ENCODE measurements at regions not wholly inside any gene's neighbourhood (a gene's known extent, or its start where the extent isn't known, plus 50 kb on each side); places are given as distances from the start of the nearest gene placed in this dataset.
"Not testable (repeated sequence)": the region's sequence is repeated elsewhere in the genome, so short reads cannot be mapped to it uniquely, and the experiment has no call there.

DNA sequence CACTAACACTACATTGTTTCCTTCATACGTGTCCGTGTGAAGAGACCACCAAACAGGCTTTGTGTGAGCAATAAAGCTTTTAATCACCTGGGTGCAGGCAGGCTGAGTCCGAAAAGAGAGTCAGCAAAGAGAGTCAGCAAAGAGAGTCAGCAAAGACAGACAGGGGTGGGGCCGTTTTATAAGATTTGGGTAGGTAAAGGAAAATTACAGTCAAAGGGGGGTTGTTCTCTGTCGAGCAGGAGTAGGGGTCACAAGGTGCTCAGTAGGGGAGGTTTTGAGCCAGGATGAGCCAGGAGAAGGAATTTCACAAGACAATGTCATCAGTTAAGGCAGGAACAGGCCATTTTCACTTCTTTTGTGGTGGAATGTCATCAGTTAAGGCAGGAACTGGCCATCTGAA lies 1226.2 kb downstream of the OTOL1 start:
- SMC1A ChIA-PET (ENCODE audit: uncharacterized antibody, unreplicated experiment); H3K27ac ChIP-seq (ENCODE audit: control insufficient read depth, insufficient read depth); H3K4me3 ChIP-seq; H4K20me1 ChIP-seq (ENCODE audit: control insufficient read depth, insufficient read depth); H3K4me1 ChIP-seq (ENCODE audit: control insufficient read depth, insufficient read depth, low read length); H2AFZ ChIP-seq (ENCODE audit: control insufficient read depth, low read depth, low read length); POLR2A ChIA-PET; RAD21 ChIA-PET (ENCODE audit: unreplicated experiment); DNase-seq (ENCODE audit: low read depth, low spot score); intact Hi-C loops (cut with micrococcal nuclease; ENCODE audit: unreplicated experiment); CTCF ChIA-PET; H3K9ac ChIP-seq (ENCODE audit: control insufficient read depth, insufficient read depth, low read length); H3K4me2 ChIP-seq (ENCODE audit: control insufficient read depth, insufficient read depth); H3K9me3 ChIP-seq (replicated peaks; ENCODE audit: control insufficient read depth, insufficient read depth, low read length); H3K27me3 ChIP-seq (replicated peaks in 1 of 2; ENCODE audit: control insufficient read depth in 2 of 2, insufficient read depth in 2 of 2, low read length in 1 of 2); ATAC-seq; BruUV-seq (replicated peaks); in situ Hi-C loops (cut with MboI); H3K79me2 ChIP-seq (ENCODE audit: control insufficient read depth, insufficient read depth, low read length); FAIRE-seq; H3K36me3 ChIP-seq (ENCODE audit: control insufficient read depth in 2 of 2, insufficient read depth in 2 of 2, low read length in 1 of 2): not testable (repeated sequence)
- WGBS (ENCODE audit: insufficient coverage, insufficient replicate concordance, low lambda C conversion rate, missing lambda C conversion rate): 36% methylated on average over 5 of the region's 5 CpGs

DNA sequence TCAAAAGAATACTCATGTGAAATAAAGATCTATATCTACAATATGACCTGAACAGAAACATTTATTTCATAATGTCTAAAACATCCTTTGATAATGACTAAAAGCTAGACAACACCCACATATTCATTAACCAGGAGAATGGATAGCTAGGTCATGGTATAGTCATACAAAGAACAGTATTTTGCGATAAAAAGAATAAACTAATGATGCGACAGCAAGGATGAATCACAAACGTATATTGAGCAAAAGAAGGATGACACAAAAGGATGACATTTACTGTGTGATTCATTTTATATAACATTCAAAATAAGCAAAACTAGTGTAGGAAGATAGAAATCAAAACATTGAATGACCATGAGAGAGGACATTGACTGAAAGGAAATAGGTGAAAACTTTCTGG lies 1233.1 kb downstream of the OTOL1 start:
- ChIA-PET CTCF (no interaction called here), SMC1A (ENCODE audit: uncharacterized antibody, unreplicated experiment) (no interaction called here), RAD21 (ENCODE audit: unreplicated experiment) (no interaction called here), POLR2A (no interaction called here)
- Histone ChIP-seq H4K20me1 (ENCODE audit: control insufficient read depth, insufficient read depth) (no peaks in the 10 kb centered on the region), H3K4me2 (ENCODE audit: control insufficient read depth, insufficient read depth) (no peak overlapping the region), H2AFZ (ENCODE audit: control insufficient read depth, low read depth, low read length) (no peak overlapping the region), H3K9ac (ENCODE audit: control insufficient read depth, insufficient read depth, low read length) (no peak overlapping the region), H3K4me1 (ENCODE audit: control insufficient read depth, insufficient read depth, low read length) (no peaks in the 10 kb centered on the region), H3K27ac (ENCODE audit: control insufficient read depth, insufficient read depth) (no peak overlapping the region), H3K9me3 (replicated peaks; ENCODE audit: control insufficient read depth, insufficient read depth, low read length) (no peaks in the 10 kb centered on the region), H3K36me3 (ENCODE audit: control insufficient read depth in 2 of 2, insufficient read depth in 2 of 2, low read length in 1 of 2) (no peaks in the 10 kb centered on the region), H3K4me3 (no peak overlapping the region), H3K79me2 (ENCODE audit: control insufficient read depth, insufficient read depth, low read length) (no peaks in the 10 kb centered on the region), H3K27me3 (replicated peaks in 1 of 2; ENCODE audit: control insufficient read depth in 2 of 2, insufficient read depth in 2 of 2, low read length in 1 of 2) (no peaks in the 10 kb centered on the region)
- no peak for ATAC-seq
- 61% methylated on average over 3 of the region's 3 CpGs for WGBS (ENCODE audit: insufficient coverage, insufficient replicate concordance, low lambda C conversion rate, missing lambda C conversion rate)
- no peak for DNase-seq (ENCODE audit: low read depth, low spot score)
- in situ Hi-C loops (cut with MboI): no loop called here
- intact Hi-C loops (cut with micrococcal nuclease; ENCODE audit: unreplicated experiment): no loop called here
- no TSS peak for BruUV-seq (replicated peaks)
- FAIRE-seq: no peak
- TF ChIP-seq KDM1A (IDR thresholded peaks at IDR 0.05; ENCODE audit: borderline replicate concordance): no peak
- TF ChIP-seq, protein P1, sequence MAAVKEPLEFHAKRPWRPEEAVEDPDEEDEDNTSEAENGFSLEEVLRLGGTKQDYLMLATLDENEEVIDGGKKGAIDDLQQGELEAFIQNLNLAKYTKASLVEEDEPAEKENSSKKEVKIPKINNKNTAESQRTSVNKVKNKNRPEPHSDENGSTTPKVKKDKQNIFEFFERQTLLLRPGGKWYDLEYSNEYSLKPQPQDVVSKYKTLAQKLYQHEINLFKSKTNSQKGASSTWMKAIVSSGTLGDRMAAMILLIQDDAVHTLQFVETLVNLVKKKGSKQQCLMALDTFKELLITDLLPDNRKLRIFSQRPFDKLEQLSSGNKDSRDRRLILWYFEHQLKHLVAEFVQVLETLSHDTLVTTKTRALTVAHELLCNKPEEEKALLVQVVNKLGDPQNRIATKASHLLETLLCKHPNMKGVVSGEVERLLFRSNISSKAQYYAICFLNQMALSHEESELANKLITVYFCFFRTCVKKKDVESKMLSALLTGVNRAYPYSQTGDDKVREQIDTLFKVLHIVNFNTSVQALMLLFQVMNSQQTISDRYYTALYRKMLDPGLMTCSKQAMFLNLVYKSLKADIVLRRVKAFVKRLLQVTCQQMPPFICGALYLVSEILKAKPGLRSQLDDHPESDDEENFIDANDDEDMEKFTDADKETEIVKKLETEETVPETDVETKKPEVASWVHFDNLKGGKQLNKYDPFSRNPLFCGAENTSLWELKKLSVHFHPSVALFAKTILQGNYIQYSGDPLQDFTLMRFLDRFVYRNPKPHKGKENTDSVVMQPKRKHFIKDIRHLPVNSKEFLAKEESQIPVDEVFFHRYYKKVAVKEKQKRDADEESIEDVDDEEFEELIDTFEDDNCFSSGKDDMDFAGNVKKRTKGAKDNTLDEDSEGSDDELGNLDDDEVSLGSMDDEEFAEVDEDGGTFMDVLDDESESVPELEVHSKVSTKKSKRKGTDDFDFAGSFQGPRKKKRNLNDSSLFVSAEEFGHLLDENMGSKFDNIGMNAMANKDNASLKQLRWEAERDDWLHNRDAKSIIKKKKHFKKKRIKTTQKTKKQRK (IDR thresholded peaks at IDR 0.05; ENCODE audit: low read depth, low read length): no peak
- TF ChIP-seq, protein P2, sequence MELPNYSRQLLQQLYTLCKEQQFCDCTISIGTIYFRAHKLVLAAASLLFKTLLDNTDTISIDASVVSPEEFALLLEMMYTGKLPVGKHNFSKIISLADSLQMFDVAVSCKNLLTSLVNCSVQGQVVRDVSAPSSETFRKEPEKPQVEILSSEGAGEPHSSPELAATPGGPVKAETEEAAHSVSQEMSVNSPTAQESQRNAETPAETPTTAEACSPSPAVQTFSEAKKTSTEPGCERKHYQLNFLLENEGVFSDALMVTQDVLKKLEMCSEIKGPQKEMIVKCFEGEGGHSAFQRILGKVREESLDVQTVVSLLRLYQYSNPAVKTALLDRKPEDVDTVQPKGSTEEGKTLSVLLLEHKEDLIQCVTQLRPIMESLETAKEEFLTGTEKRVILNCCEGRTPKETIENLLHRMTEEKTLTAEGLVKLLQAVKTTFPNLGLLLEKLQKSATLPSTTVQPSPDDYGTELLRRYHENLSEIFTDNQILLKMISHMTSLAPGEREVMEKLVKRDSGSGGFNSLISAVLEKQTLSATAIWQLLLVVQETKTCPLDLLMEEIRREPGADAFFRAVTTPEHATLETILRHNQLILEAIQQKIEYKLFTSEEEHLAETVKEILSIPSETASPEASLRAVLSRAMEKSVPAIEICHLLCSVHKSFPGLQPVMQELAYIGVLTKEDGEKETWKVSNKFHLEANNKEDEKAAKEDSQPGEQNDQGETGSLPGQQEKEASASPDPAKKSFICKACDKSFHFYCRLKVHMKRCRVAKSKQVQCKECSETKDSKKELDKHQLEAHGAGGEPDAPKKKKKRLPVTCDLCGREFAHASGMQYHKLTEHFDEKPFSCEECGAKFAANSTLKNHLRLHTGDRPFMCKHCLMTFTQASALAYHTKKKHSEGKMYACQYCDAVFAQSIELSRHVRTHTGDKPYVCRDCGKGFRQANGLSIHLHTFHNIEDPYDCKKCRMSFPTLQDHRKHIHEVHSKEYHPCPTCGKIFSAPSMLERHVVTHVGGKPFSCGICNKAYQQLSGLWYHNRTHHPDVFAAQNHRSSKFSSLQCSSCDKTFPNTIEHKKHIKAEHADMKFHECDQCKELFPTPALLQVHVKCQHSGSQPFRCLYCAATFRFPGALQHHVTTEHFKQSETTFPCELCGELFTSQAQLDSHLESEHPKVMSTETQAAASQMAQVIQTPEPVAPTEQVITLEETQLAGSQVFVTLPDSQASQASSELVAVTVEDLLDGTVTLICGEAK (IDR thresholded peaks at IDR 0.05; ENCODE audit: borderline replicate concordance): no peak
- TF ChIP-seq ZNF217 (IDR thresholded peaks at IDR 0.05): no peak
- TF ChIP-seq ATF7 (IDR thresholded peaks at IDR 0.05; ENCODE audit: low read depth): no peak
- no peak for TF ChIP-seq SREBF2 (IDR thresholded peaks at IDR 0.05; ENCODE audit: low read length)
- TF ChIP-seq BMI1 (IDR thresholded peaks at IDR 0.05; ENCODE audit: borderline replicate concordance): no peak
- TF ChIP-seq, protein P3, sequence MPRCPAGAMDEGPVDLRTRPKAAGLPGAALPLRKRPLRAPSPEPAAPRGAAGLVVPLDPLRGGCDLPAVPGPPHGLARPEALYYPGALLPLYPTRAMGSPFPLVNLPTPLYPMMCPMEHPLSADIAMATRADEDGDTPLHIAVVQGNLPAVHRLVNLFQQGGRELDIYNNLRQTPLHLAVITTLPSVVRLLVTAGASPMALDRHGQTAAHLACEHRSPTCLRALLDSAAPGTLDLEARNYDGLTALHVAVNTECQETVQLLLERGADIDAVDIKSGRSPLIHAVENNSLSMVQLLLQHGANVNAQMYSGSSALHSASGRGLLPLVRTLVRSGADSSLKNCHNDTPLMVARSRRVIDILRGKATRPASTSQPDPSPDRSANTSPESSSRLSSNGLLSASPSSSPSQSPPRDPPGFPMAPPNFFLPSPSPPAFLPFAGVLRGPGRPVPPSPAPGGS (IDR thresholded peaks at IDR 0.05; ENCODE audit: borderline replicate concordance, insufficient read depth, low read depth, low read length, poor library complexity, severe bottlenecking): no peak
- no peak for TF ChIP-seq RBBP5 (conservative IDR thresholded peaks at IDR 0.05)
- TF ChIP-seq MXI1 (IDR thresholded peaks at IDR 0.05; ENCODE audit: low read depth, low read length): no peak
